ENCODE measurements at regions not wholly inside any gene's neighbourhood (a gene's known extent, or its start where the extent isn't known, plus 50 kb on each side); places are given as distances from the start of the nearest gene placed in this dataset.

GRCh38 chr7:18241543-18242231 is 214.0 kb upstream of the PRPS1L1 start:
- no peak for TF ChIP-seq CTCF (IDR thresholded peaks at IDR 0.05)
- TF ChIP-seq POLR2A (IDR thresholded peaks at IDR 0.05): no peak
